Heart right ventricle (tissue), 16 donors: ENCODE measurements at regions not wholly inside any gene's neighbourhood (a gene's known extent, or its start where the extent isn't known, plus 50 kb on each side); places are given as distances from the start of the nearest gene placed in this dataset.

Experiments
- ATAC-seq, 8 donors: fragments of 200-7000 bp; cut with Tn5 transposase; one replicate each; pipeline ENCODE4 v1.9.1; 2020; ENCODE audit warnings: mild to moderate bottlenecking in 8 of 8, moderate library complexity in 8 of 8, moderate number of reproducible peaks in 1 of 8
- DNase-seq, 2 donors: peaks; one replicate each; pipeline ENCODE4 v3.0.0-alpha.2; 2020
- H3K27ac ChIP-seq, 10 donors: fragments of 200-600 bp; sonication (generic) in 2 of 10; one replicate each; pipeline versions ENCODE4 v1.5.0 to v1.8.0; 2020 to 2022; ENCODE audit warnings: mild to moderate bottlenecking in 3 of 10
- H3K27me3 ChIP-seq, 7 donors: fragments of 200-600 bp; one replicate each; pipeline ENCODE4 v1.8.0; 2021 to 2022; ENCODE audit warnings: mild to moderate bottlenecking in 2 of 7
- H3K36me3 ChIP-seq, 9 donors: fragments of 200-600 bp; sonication (generic) in 1 of 9; one replicate each; pipeline versions ENCODE4 v1.5.0 to v1.8.0; 2020 to 2022; ENCODE audit warnings: mild to moderate bottlenecking in 2 of 9
- H3K4me1 ChIP-seq, 9 donors: fragments of 200-600 bp; sonication (generic) in 1 of 9; one replicate each; pipeline versions ENCODE4 v1.5.0 to v1.8.0; 2020 to 2022; ENCODE audit warnings: mild to moderate bottlenecking in 4 of 9
- H3K4me3 ChIP-seq, 10 donors: fragments of 200-600 bp; sonication (generic) in 2 of 10; one replicate each; pipeline versions ENCODE4 v1.5.0 to v1.8.0; 2020 to 2022; ENCODE audit warnings: mild to moderate bottlenecking in 7 of 10, moderate library complexity in 2 of 10
- H3K9me3 ChIP-seq, 11 donors: fragments of 200-600 bp in 10 of 11; sonication (generic) in 2 of 11; one replicate each; pipeline versions ENCODE4 v1.5.0 to v1.8.0; 2013 to 2022; ENCODE audit warnings: mild to moderate bottlenecking in 2 of 11, control low read depth in 1 of 11, moderate library complexity in 1 of 11
- CTCF ChIP-seq, 9 donors: fragments of 200-600 bp; sonication (generic) in 2 of 9; IDR thresholded peaks; one replicate each; pipeline versions ENCODE4 v1.5.0 to v1.8.0; 2021 to 2022; ENCODE audit warnings: antibody characterized with exemption in 9 of 9, mild to moderate bottlenecking in 5 of 9, moderate library complexity in 1 of 9
- WGBS, 2 donors: extraction: QIAGEN DNeasy Blood & Tissue Kit; methylation state at CpG; one replicate each; pipeline ENCODE4 v1.1.7; 2013; ENCODE audit warnings: inconsistent platforms in 1 of 2; 5-methylcytosine and 5-hydroxymethylcytosine counted together
- intact Hi-C, 10 donors: fragments of 100-400 bp; cut with DNase I; formaldehyde crosslinking; loops; one replicate each; pipeline versions ENCODE4 v1.11.1 to v1.14.2; 2022
- donor health status: Arrhythmogenic right ventricular cardiomyopathy.
- donor health status: ischemic (EF 13 %, LVEDD 7.1; RV severe dilation, severe dysfunction).
- donor health status: healthy with polysubstance abuse.
- donor health status: DM: no; HTN: yes; CAD: no.
- donor health status: DM: no; HTN: no; CAD: no.
- donor health status: ischemic (EF 25% LVEDD 6.9; RV normal size, moderate dysfunction).
- donor health status: ischemic (EF 25% LVEDD 5.7; RV mildly dilated, moderate dysfunction).
- donor health status: healthy.
- donor health status: DM: yes; HTN: yes; CAD: no.
- donor health status: Ischemic cardiomyopathy.
- donor health status: ischemic (EF 35%, LVEDD 5.7; RV mildly dilated, moderate dysfunction).
- donor health status: nonischemic (EF 11% LVEDD 7.7; RV severe dilation, severe dysfunction).
- donor health status: DM: yes; HTN: yes; CAD: no.
- donor health status: PGD.
- donor health status: ischemic (EF 29% LVEDD 5.4; RV normal size, mild dysfunction).
- donor health status: nonischemic (EF 23%, LVEDD 6.1; RV moderate dilation, normal function).

DNA sequence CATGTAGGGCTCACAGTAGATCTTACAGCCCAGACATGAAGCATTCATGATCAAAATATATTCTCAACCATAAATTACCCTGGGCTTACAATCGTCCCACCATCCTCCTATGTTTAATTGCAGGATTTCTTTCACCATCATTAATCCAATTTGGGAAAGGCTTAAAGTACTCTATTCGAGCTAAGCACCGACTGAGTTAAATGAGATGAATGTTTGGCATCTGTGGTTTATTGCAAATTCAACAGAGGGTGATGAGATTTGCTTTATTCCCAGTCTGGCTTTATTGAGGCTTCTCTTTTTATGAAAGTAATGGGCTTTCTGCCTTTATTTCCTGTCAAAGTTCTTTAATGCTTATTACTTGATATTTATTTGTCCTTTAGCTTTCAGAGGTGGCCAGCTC lies 159.0 kb downstream of the METTL4 start:
- Histone ChIP-seq H3K27me3 (peaks cover 0 to 5% (median 0%) of the 10 kb centered on the region in 7 donors), H3K9me3 (no peaks in the 10 kb centered on the region), H3K36me3 (no peaks in the 10 kb centered on the region), H3K4me3 (no peak overlapping the region), H3K4me1 (no peaks in the 10 kb centered on the region), H3K27ac (no peak overlapping the region)
- TF ChIP-seq CTCF (IDR thresholded peaks at IDR 0.05), result no peak
- ATAC-seq, result no peak
- no peak for DNase-seq
- WGBS, 2 donors, result 79 to 81% methylated on average over 3 of the region's 3 CpGs
- intact Hi-C loops, result no loop called here

- intact Hi-C loops, result no loop called here
- Histone ChIP-seq H3K36me3 (no peaks in the 10 kb centered on the region), H3K27me3 (peaks cover 0 to 5% (median 0%) of the 10 kb centered on the region in 7 donors), H3K9me3 (peaks cover 0 to 2% (median 0%) of the 10 kb centered on the region in 11 donors), H3K4me3 (no peak overlapping the region), H3K4me1 (no peaks in the 10 kb centered on the region), H3K27ac (no peak overlapping the region)
- WGBS, 2 donors, result 75 to 78% methylated on average over 9 of the region's 9 CpGs
- DNase-seq, result no peak
- no peak for ATAC-seq
- no peak for TF ChIP-seq CTCF (IDR thresholded peaks at IDR 0.05)
Measured at GRCh38 chr18:2412996-2413751, 158.1 kb downstream of the METTL4 start.

DNA sequence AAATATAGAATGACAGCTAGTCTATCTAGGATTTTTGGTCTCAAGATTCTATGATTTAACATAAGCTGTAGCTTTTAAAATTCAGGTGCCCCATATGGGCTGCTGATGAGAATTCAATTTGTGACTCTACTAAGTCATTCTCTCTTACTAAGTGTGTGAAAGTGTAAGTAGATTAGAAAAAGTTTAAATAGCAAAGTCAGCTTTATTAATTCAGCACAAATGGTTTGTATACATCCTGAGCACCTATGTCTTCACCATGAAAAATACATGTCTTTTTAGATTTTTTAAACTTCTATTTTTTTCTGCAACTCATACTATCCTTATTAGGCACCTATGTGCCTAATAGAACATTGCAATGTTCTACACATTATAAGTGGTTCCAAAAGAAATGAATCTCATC lies 157.1 kb downstream of the METTL4 start:
- DNase-seq (no peak), ATAC-seq (no peak)
- Histone ChIP-seq H3K27me3 (peaks cover 0 to 5% (median 0%) of the 10 kb centered on the region in 7 donors), H3K9me3 (peaks cover 0 to 2% (median 0%) of the 10 kb centered on the region in 11 donors), H3K4me3 (no peak overlapping the region), H3K36me3 (no peaks in the 10 kb centered on the region), H3K27ac (no peak overlapping the region), H3K4me1 (no peaks in the 10 kb centered on the region)
- intact Hi-C loops, result no loop called here
- no peak for TF ChIP-seq CTCF (IDR thresholded peaks at IDR 0.05)

DNA sequence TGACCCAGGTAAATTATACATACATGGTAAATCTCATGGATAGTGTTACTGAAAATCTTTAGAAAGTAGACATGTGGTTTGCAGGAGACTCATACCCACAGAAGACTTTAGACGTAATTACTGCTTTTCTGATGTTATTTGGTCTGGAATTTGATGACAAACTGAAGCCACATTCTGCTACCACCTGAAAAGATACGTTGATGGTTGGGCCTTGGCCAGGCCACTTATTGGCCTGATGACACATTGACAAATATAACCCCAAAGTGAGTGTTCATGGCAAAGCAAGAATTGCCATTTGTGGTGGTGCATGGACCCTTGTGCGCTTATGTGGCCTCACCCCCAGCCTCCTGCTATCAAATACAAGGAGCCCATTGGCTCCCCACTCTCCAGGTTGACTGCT lies 155.6 kb downstream of the METTL4 start:
- Histone ChIP-seq H3K36me3 (no peaks in the 10 kb centered on the region), H3K27ac (no peak overlapping the region), H3K4me1 (no peaks in the 10 kb centered on the region), H3K4me3 (no peak overlapping the region), H3K27me3 (no peaks in the 10 kb centered on the region), H3K9me3 (peaks cover 0 to 2% (median 0%) of the 10 kb centered on the region in 11 donors)
- 82 to 84% methylated on average over 3 of the region's 3 CpGs for WGBS, 2 donors
- ATAC-seq, result no peak
- no peak for TF ChIP-seq CTCF (IDR thresholded peaks at IDR 0.05)
- no peak for DNase-seq
- intact Hi-C loops, result no loop called here
